ENCODE measurements at regions not wholly inside any gene's neighbourhood (a gene's known extent, or its start where the extent isn't known, plus 50 kb on each side); places are given as distances from the start of the nearest gene placed in this dataset.

DNA sequence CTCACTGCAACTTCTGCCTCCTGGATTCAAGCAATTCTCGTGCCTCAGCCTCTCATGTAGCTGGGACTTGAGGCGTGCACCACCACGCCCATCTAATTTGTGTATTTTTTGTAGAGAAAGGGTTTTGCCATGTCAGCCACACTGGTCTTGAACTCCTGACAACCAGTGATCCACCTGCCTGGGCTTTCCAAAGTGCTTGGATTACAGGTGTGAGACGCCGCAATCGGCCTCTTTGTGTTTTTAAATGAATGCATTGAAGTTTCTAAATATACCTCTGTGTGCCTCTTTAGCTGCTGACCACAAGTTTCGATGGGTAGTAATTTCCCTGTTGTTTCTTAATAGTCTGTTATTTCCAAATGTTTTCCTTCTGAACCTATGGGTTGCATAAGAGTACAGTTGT lies 765.3 kb upstream of the GRIA3 start:
- Histone ChIP-seq H3K9me3 (ENCODE audit: low read depth) (no peaks in the 10 kb centered on the region), H2AFZ (no peak overlapping the region), H3K79me2 (no peaks in the 10 kb centered on the region), H3K36me3 (replicated peaks; ENCODE audit: insufficient read depth, low read depth) (no peaks in the 10 kb centered on the region), H3K27ac (no peak overlapping the region), H3K4me2 (no peak overlapping the region), H3K4me3 (no peak overlapping the region), H3K27me3 (no peaks in the 10 kb centered on the region), H3K9me2 (replicated peaks; ENCODE audit: insufficient read depth) (no peaks in the 10 kb centered on the region), H4K20me1 (ENCODE audit: insufficient read depth, poor library complexity, severe bottlenecking) (no peaks in the 10 kb centered on the region), H3K4me1 (ENCODE audit: insufficient read depth) (no peaks in the 10 kb centered on the region)
- WGBS (ENCODE audit: low lambda C conversion rate, missing lambda C conversion rate): 80% methylated on average over 7 of the region's 7 CpGs
- TF ChIP-seq EZH2phosphoT487 (IDR thresholded peaks at IDR 0.05; ENCODE audit: low read depth, severe bottlenecking, unreplicated experiment) (no peak), EZH2 (IDR thresholded peaks at IDR 0.05; ENCODE audit: borderline replicate concordance) (no peak)
- TF ChIP-seq, protein P1, sequence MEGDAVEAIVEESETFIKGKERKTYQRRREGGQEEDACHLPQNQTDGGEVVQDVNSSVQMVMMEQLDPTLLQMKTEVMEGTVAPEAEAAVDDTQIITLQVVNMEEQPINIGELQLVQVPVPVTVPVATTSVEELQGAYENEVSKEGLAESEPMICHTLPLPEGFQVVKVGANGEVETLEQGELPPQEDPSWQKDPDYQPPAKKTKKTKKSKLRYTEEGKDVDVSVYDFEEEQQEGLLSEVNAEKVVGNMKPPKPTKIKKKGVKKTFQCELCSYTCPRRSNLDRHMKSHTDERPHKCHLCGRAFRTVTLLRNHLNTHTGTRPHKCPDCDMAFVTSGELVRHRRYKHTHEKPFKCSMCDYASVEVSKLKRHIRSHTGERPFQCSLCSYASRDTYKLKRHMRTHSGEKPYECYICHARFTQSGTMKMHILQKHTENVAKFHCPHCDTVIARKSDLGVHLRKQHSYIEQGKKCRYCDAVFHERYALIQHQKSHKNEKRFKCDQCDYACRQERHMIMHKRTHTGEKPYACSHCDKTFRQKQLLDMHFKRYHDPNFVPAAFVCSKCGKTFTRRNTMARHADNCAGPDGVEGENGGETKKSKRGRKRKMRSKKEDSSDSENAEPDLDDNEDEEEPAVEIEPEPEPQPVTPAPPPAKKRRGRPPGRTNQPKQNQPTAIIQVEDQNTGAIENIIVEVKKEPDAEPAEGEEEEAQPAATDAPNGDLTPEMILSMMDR (IDR thresholded peaks at IDR 0.05; ENCODE audit: poor library complexity): no peak
- no peak for DNase-seq (ENCODE audit: low spot score)

DNA sequence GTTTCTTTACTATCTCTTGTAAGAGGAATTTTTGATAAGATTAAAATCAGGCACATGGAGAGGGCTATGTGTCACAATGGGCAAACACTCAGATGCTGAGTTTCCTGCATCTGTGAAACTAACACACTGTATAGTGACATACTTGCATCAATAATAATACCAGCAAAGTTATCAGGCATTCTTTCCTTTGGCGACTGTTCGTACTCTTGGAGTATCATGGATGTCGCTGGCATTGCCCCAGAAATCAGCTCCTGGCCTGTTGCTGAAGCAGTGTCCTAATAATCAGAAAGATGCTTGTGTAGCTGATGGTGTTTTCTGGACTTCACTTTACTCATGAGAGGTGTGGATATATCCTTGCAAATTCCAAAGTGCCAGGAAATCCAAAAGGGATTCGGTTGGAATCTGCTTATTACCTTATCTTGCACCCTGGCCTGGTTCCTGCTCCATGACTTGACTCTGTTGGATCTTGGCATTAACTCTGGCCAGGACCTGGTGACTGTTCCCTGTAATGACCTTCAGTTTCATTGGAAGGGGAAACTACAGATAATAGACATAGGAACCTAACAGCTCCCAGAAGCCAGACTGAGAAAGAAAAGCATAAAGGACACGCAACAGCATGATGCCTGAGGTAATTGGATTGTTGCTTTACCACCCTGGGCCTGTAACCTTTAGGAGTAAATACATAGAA lies 762.5 kb upstream of the GRIA3 start:
- Histone ChIP-seq H2AFZ (no peak overlapping the region), H3K9me3 (ENCODE audit: low read depth) (no peaks in the 10 kb centered on the region), H3K79me2 (no peaks in the 10 kb centered on the region), H3K9me2 (replicated peaks; ENCODE audit: insufficient read depth) (no peaks in the 10 kb centered on the region), H3K36me3 (replicated peaks; ENCODE audit: insufficient read depth, low read depth) (no peaks in the 10 kb centered on the region), H3K27ac (no peak overlapping the region), H4K20me1 (ENCODE audit: insufficient read depth, poor library complexity, severe bottlenecking) (no peaks in the 10 kb centered on the region), H3K4me2 (no peak overlapping the region), H3K27me3 (no peaks in the 10 kb centered on the region), H3K4me3 (no peak overlapping the region), H3K4me1 (ENCODE audit: insufficient read depth) (no peaks in the 10 kb centered on the region)
- no peak for DNase-seq (ENCODE audit: low spot score)
- no peak for TF ChIP-seq EZH2 (IDR thresholded peaks at IDR 0.05; ENCODE audit: borderline replicate concordance)
- TF ChIP-seq EZH2phosphoT487 (IDR thresholded peaks at IDR 0.05; ENCODE audit: low read depth, severe bottlenecking, unreplicated experiment): no peak
- TF ChIP-seq, protein P1 (IDR thresholded peaks at IDR 0.05; ENCODE audit: poor library complexity): no peak
- WGBS (ENCODE audit: low lambda C conversion rate, missing lambda C conversion rate): 70% methylated on average over 5 of the region's 5 CpGs

DNA sequence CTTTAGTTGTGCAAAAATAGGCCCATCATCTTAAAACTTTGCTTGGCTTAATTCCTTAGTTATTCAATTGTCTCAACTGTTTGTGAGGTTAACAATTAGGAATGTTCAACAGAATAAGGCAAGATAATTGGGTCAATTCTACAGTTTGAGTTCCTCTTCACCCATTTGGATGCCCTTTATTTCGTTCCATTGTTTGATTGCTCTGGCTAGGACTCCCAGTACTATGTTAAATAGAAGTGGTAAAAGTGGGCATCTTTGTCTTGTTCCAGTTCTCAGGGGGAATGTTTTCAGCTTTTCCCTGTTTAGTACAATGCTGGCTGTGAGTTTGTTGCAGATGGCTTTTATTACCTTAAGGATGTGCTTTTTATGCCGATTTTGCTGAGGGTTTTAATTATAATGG lies 761.5 kb upstream of the GRIA3 start:
- no peaks in the 10 kb centered on the region for H3K9me2 ChIP-seq (replicated peaks; ENCODE audit: insufficient read depth)
- TF ChIP-seq, protein P1 (IDR thresholded peaks at IDR 0.05; ENCODE audit: poor library complexity): no peak
- TF ChIP-seq EZH2phosphoT487 (IDR thresholded peaks at IDR 0.05; ENCODE audit: low read depth, severe bottlenecking, unreplicated experiment): no peak
- no peak for TF ChIP-seq EZH2 (IDR thresholded peaks at IDR 0.05; ENCODE audit: borderline replicate concordance)
- 76% methylated on average over 2 of the region's 2 CpGs for WGBS (ENCODE audit: low lambda C conversion rate, missing lambda C conversion rate)
- H3K4me3 ChIP-seq: no peak overlapping the region
- H3K27me3 ChIP-seq: no peaks in the 10 kb centered on the region
- H3K4me2 ChIP-seq: no peak overlapping the region
- H3K4me1 ChIP-seq (ENCODE audit: insufficient read depth): no peaks in the 10 kb centered on the region
- no peak for DNase-seq (ENCODE audit: low spot score)
- H4K20me1 ChIP-seq (ENCODE audit: insufficient read depth, poor library complexity, severe bottlenecking): no peaks in the 10 kb centered on the region
- no peak overlapping the region for H2AFZ ChIP-seq
- no peak overlapping the region for H3K27ac ChIP-seq
- H3K9me3 ChIP-seq (ENCODE audit: low read depth): no peaks in the 10 kb centered on the region
- no peaks in the 10 kb centered on the region for H3K79me2 ChIP-seq
- no peaks in the 10 kb centered on the region for H3K36me3 ChIP-seq (replicated peaks; ENCODE audit: insufficient read depth, low read depth)

Measured in hepatocyte (in vitro differentiated cells).